ENCODE measurements at regions not wholly inside any gene's neighbourhood (a gene's known extent, or its start where the extent isn't known, plus 50 kb on each side); places are given as distances from the start of the nearest gene placed in this dataset.
"Not testable (repeated sequence)": the region's sequence is repeated elsewhere in the genome, so short reads cannot be mapped to it uniquely, and the experiment has no call there.

DNA sequence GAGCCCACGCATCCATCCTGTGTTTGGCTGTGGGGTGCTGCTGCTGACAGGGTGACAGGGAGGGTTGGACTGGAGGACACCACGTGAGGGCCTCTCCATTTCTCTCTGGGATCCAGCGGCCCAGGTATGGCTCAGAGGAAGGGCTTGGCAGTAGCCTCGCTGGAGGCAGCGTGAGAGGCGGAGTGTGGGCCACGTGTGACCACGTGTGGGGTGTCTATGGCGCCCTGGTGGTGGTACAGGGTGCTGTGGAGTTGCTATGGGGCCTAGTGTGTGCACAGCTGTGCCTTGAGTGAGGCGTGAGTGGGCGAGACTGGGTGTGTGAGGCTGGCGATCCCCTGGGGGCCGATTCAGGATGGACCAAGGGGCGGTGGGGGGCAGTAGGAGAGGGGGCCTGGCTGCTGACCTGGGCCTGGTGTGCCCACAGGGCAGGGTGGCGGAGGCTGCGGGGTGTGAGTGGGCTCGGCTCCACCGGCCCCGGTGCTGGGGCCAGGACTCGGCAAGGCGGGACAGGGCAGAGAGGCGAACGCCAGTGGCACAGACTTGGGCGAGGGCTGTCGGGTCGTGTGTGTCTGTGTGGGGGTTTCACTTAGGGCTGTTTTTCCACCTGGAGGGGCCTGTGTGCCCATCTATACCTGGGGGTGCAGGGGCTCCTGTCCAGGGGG is 72.7 kb downstream of the TMEM121 start:
- DNase-seq (ENCODE audit: extremely low read depth in 1 of 11, low read depth in 9 of 11, low spot score in 4 of 11) = not testable (repeated sequence)

DNA sequence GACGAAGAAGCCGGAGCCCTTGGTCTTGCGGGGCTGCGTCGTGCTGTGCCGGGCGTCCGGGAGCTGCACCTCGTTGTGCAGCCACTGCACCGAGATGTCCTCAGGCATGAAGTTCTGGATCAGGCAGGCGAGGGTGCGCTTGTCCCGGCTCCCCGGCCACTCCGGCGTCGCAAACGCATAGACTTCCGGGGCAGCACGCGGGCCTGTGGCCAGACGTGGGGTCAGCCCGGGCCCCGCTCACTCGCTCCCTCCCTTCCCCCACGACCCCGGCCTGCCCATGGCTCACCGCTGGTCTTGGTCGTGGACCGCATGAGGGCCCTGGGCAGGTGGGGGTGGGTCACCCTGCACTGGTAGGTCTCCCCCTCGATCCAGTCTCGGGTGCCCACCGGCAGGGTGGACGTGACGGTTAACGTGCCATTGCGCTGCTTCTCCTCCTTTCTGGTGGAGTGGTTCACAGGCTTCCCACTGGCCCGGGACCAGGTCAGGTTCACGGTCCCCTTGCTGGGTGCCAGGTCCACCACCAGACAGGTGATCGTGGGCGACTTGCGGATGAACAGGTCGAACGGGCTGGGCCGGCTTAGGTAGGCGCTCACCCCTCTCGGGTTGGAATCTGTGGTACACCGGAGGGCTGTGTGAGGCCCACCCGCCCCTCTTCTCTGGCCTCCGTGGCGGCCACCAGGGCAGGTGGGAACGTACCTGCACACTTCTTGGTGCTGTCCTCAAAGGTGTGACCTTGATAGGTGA is 74.0 kb downstream of the TMEM121 start:
- DNase-seq (ENCODE audit: extremely low read depth in 1 of 11, low read depth in 9 of 11, low spot score in 4 of 11) = not testable (repeated sequence)

- DNase-seq (ENCODE audit: extremely low read depth in 1 of 11, low read depth in 9 of 11, low spot score in 4 of 11) = no peak
These were observed 74.6 kb downstream of the TMEM121 start for GRCh38 chr14:105600939-105601359.

GRCh38 chr14:105601360-105602242 is 75.2 kb downstream of the TMEM121 start:
- DNase-seq (ENCODE audit: extremely low read depth in 1 of 11, low read depth in 9 of 11, low spot score in 4 of 11) = no peak

DNA sequence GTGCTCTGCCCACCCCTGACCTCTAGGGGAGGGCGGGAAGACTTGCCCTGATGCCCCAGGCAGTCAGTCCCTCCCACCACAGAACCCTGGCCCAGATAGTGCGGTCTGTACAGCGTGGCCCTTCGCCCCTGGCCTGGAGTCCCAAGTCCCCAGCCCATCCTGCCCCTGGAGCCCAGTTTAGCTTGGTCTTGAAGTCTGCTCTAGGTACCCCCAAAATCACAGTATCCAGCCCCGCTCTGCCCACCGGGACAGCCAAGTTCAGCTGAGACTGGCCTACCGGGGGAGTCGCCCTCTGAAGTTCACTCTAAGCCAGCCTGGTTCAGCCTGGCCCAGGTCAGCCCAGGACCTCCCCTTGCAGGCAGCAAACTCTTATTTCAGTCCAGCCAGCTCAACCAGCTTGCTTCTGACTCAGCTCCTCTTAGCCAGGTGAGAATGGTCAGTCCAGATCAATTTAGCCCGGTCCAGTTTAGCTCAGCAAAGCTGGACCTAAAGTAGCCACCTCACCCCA is 75.9 kb downstream of the TMEM121 start:
- DNase-seq (ENCODE audit: extremely low read depth in 1 of 11, low read depth in 9 of 11, low spot score in 4 of 11) = no peak

GRCh38 chr14:105602799-105603793 is 76.7 kb downstream of the TMEM121 start:
- DNase-seq (ENCODE audit: extremely low read depth in 1 of 11, low read depth in 9 of 11, low spot score in 4 of 11) = no peak

- DNase-seq (ENCODE audit: extremely low read depth in 1 of 11, low read depth in 9 of 11, low spot score in 4 of 11) = not testable (repeated sequence)
These were observed 78.4 kb downstream of the TMEM121 start for GRCh38 chr14:105604531-105605463.

GRCh38 chr14:105605464-105606304 is 79.3 kb downstream of the TMEM121 start:
- DNase-seq (ENCODE audit: extremely low read depth in 1 of 11, low read depth in 9 of 11, low spot score in 4 of 11) = no peak

- not testable (repeated sequence) for DNase-seq (ENCODE audit: extremely low read depth in 1 of 11, low read depth in 9 of 11, low spot score in 4 of 11)
These were observed 80.1 kb downstream of the TMEM121 start for GRCh38 chr14:105606305-105606975.

- DNase-seq (ENCODE audit: extremely low read depth in 1 of 11, low read depth in 9 of 11, low spot score in 4 of 11) = not testable (repeated sequence)
These were observed 80.6 kb downstream of the TMEM121 start for GRCh38 chr14:105607025-105607424.

DNA sequence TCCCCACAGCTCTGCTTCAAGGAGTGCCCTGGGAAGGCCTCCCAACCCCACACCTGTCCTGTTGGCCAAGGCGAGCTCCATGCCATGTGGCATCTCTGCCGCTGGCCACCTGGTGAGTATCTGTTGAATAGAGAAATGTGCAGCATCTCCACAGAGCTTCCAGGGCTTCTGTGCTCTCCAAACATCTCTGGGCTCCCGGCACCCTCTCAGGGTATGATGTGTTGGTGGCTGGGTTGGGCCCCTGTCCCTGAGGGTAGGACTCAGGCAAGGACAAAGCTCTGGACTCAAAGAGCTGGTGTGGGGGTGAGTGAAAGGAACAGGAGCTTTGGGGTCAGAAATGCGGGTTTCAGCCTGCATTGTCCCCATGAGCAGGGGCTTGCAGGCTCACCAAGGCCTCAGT is 88.6 kb downstream of the TMEM121 start:
- DNase-seq (ENCODE audit: extremely low read depth in 1 of 11, low read depth in 9 of 11, low spot score in 4 of 11) = not testable (repeated sequence)

DNA sequence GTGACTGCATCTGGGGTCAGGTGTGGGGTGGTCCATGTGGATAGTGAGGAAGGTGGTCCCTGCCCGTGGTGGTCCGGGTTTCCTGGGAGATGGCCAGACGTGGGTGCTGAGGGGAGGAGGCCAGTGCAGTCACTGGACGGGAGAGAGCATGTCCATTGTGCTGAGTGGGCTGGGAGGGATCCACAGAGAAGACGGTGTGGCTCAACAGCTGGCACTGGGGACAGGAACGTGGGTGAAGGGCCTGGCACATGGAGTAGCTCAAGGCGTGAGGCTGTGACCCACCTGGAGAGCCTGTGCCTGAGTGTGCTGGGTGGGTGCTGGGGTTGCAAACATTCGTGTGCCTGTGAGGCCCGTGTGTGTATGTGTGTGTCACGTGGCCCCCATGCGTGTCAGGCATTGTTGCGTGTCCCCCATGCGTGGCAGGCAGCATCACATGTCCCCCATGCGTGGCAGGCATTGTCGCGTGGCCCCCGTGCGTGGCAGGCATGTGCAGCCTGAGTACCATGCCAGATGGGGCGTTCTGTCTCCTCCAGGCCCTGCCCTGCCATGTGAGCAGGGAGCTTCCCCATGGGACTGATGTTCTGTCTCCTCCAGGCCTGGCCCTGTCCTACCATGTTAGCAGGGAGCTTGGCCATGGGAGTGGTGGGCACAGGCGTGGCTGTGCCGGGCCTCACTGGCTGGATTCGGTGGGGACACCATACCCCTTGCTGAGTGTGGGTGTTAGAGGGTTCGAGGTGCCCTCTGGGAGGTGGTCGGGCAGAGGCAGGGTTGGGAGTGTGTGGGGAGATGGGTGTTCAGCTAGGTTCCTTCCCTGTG is 89.8 kb downstream of the TMEM121 start:
- not testable (repeated sequence) for DNase-seq (ENCODE audit: extremely low read depth in 1 of 11, low read depth in 9 of 11, low spot score in 4 of 11)

DNA sequence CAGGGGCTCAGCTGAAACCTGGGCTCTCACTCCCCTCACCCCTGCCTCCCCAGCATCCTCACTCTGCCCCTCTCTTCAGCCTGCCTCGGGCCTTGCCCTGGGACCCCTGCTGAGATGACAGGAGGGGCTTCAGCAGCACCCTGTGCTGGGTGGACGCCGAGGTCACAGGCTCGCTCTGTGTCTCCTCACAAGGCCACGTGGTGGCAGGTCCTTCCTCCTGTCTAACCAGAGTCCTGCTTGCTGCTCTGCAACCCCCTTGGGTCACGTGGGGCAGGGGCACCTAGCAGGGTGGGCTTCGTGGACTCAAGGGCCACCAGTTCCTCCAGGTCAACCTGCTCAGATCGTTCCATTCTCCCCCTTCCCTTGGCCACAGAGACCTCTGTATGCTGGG is 90.4 kb downstream of the TMEM121 start:
- DNase-seq (ENCODE audit: extremely low read depth in 1 of 11, low read depth in 9 of 11, low spot score in 4 of 11) = no peak

GRCh38 chr14:105617201-105617777 is 90.9 kb downstream of the TMEM121 start:
- DNase-seq (ENCODE audit: extremely low read depth in 1 of 11, low read depth in 9 of 11, low spot score in 4 of 11) = no peak

GRCh38 chr14:105617805-105618204 is 91.4 kb downstream of the TMEM121 start:
- not testable (repeated sequence) for DNase-seq (ENCODE audit: extremely low read depth in 1 of 11, low read depth in 9 of 11, low spot score in 4 of 11)

Measured in renal cortex interstitium (tissue), 11 donors.